H1 (cell line): ENCODE measurements at regions not wholly inside any gene's neighbourhood (a gene's known extent, or its start where the extent isn't known, plus 50 kb on each side); places are given as distances from the start of the nearest gene placed in this dataset.

Source experiments
- CTCF ChIA-PET: fragments of 300-600 bp; sonication (Branson Sonifier 250); formaldehyde crosslinking; loops from one replicate; lab custom pipeline; 2021; ENCODE audit not compliant: partially characterized antibody; lab: Charles Lee
- POLR2A ChIA-PET: fragments of 300-600 bp; sonication (Branson Sonifier 250); formaldehyde crosslinking; loops from one replicate; lab custom pipeline; 2021; ENCODE audit warnings: inconsistent platforms; ENCODE audit not compliant: partially characterized antibody; lab: Charles Lee
- DNase-seq, 2 experiments: peaks; one replicate each; pipeline versions ENCODE4 v3.0.0 to v3.0.0-alpha.2; 2010 to 2022; ENCODE audit warnings: low spot score in 2 of 2, low read depth in 1 of 2, mixed read lengths in 1 of 2
- FAIRE-seq: peaks from 2 replicates; lab custom pipeline; 2011; peaks lifted over from hg19 to GRCh38; lab: Jason Lieb, UNC
- H2AFZ ChIP-seq: 2 replicates; pipeline ENCODE4 v1.8.1; 2012; ENCODE audit warnings: low read length, inconsistent platforms
- H2AK5ac ChIP-seq: 2 replicates; pipeline ENCODE4 v1.6.1; 2013; ENCODE audit warnings: low read depth, low read length
- H2BK120ac ChIP-seq: replicated peaks from 2 replicates; pipeline ENCODE3; 2013; ENCODE audit warnings: low read depth, low read length, inconsistent platforms
- H2BK12ac ChIP-seq: 2 replicates; pipeline ENCODE4 v1.6.1; 2013; ENCODE audit warnings: low read depth, low read length
- H2BK15ac ChIP-seq: 2 replicates; pipeline ENCODE4 v1.6.1; 2013; ENCODE audit warnings: low read length
- H2BK20ac ChIP-seq: 2 replicates; pipeline ENCODE4 v1.6.1; 2013; ENCODE audit warnings: low read length
- H2BK5ac ChIP-seq: 2 replicates; pipeline ENCODE4 v1.6.1; 2013; ENCODE audit warnings: low read depth, low read length
- H3K14ac ChIP-seq: 2 replicates; pipeline ENCODE4 v1.6.1; 2013; ENCODE audit warnings: inconsistent platforms; ENCODE audit not compliant: insufficient read length
- H3K18ac ChIP-seq: 2 replicates; pipeline ENCODE4 v1.6.1; 2013; ENCODE audit warnings: low read length; ENCODE audit errors: extremely low read depth
- H3K23ac ChIP-seq: 2 replicates; pipeline ENCODE4 v1.6.1; 2013; ENCODE audit warnings: inconsistent platforms; ENCODE audit not compliant: insufficient read length
- H3K23me2 ChIP-seq: 2 replicates; pipeline ENCODE4 v1.6.1; 2013; ENCODE audit warnings: low read depth, low read length
- H3K27ac ChIP-seq: 2 replicates; pipeline ENCODE4 v1.6.1; 2011; ENCODE audit warnings: low read depth, low read length, inconsistent platforms
- H3K27me3 ChIP-seq, 4 experiments: replicated peaks in 1 of 4; 1 replicate in 1 of 4; 2 replicates in 3 of 4; pipeline versions ENCODE4 v1.6.1 to v1.8.1; 2011 to 2013; ENCODE audit warnings: low read length in 3 of 4, mild to moderate bottlenecking in 3 of 4, inconsistent platforms in 2 of 4, mixed read lengths in 2 of 4, moderate library complexity in 1 of 4; ENCODE audit not compliant: control insufficient read depth in 3 of 4, insufficient read depth in 3 of 4; ENCODE audit errors: extremely low read depth in 1 of 4
- H3K36me3 ChIP-seq, 4 experiments: 2 replicates each; pipeline versions ENCODE4 v1.6.1 to v1.8.1; 2011 to 2013; ENCODE audit warnings: mild to moderate bottlenecking in 4 of 4, low read length in 3 of 4, moderate library complexity in 2 of 4, control low read depth in 1 of 4, inconsistent platforms in 1 of 4; ENCODE audit not compliant: insufficient read depth in 4 of 4, control insufficient read depth in 2 of 4
- H3K4ac ChIP-seq: replicated peaks from 2 replicates; pipeline ENCODE3; 2013; ENCODE audit warnings: low read length, low read depth, mixed read lengths, inconsistent platforms; ENCODE audit not compliant: insufficient read length
- H3K4me1 ChIP-seq, 4 experiments: replicated peaks in 1 of 4; 1 replicate in 1 of 4; 2 replicates in 3 of 4; pipeline versions ENCODE4 v1.6.1 to v1.8.1; 2011 to 2013; ENCODE audit warnings: low read length in 3 of 4, inconsistent platforms in 2 of 4, mixed read lengths in 1 of 4; ENCODE audit not compliant: insufficient read depth in 4 of 4, control insufficient read depth in 3 of 4
- H3K4me2 ChIP-seq, 2 experiments: 2 replicates each; pipeline versions ENCODE4 v1.6.1 to v1.8.1; 2011 to 2013; ENCODE audit warnings: low read depth in 2 of 2, low read length in 2 of 2, control low read depth in 1 of 2, inconsistent platforms in 1 of 2, mild to moderate bottlenecking in 1 of 2; ENCODE audit not compliant: insufficient read depth in 1 of 2
- H3K4me3 ChIP-seq, 4 experiments: fragments of 200-600, 300-600 bp in 1 of 4; sonication (generic), shearing (Covaris generic), sonication (Bioruptor Twin) in 1 of 4; 2 replicates each; pipeline versions ENCODE4 v1.5.1 to v1.8.1; 2011 to 2016; ENCODE audit warnings: low read length in 4 of 4, low read depth in 3 of 4, control low read depth in 2 of 4, inconsistent platforms in 2 of 4, mild to moderate bottlenecking in 2 of 4, mixed read lengths in 1 of 4, moderate library complexity in 1 of 4; ENCODE audit not compliant: insufficient read depth in 2 of 4; ENCODE audit errors: extremely low read depth in 1 of 4
- H3K56ac ChIP-seq: replicated peaks from 2 replicates; pipeline ENCODE3; 2013; ENCODE audit warnings: low read depth, mild to moderate bottlenecking, mixed read lengths, low read length, inconsistent platforms; ENCODE audit not compliant: insufficient read length
- H3K79me1 ChIP-seq: 2 replicates; pipeline ENCODE4 v1.6.1; 2013; ENCODE audit warnings: low read depth, low read length, control low read depth
- H3K79me2 ChIP-seq, 2 experiments: 2 replicates each; pipeline versions ENCODE4 v1.6.1 to v1.8.1; 2012 to 2013; ENCODE audit warnings: low read length in 2 of 2, mild to moderate bottlenecking in 2 of 2, inconsistent platforms in 1 of 2; ENCODE audit not compliant: insufficient read depth in 2 of 2, control insufficient read depth in 1 of 2
- H3K9ac ChIP-seq, 4 experiments: replicated peaks in 1 of 4; 1 replicate in 1 of 4; 2 replicates in 3 of 4; pipeline versions ENCODE4 v1.6.1 to v1.8.1; 2011 to 2013; ENCODE audit warnings: low read depth in 3 of 4, low read length in 3 of 4, control low read depth in 2 of 4, mild to moderate bottlenecking in 2 of 4, moderate library complexity in 2 of 4, inconsistent platforms in 1 of 4; ENCODE audit errors: extremely low read depth in 1 of 4
- H3K9me3 ChIP-seq, 2 experiments: 2 replicates each; pipeline versions ENCODE4 v1.6.1 to v1.8.1; 2012 to 2013; ENCODE audit warnings: mild to moderate bottlenecking in 2 of 2, moderate library complexity in 2 of 2, control low read depth in 1 of 2, inconsistent platforms in 1 of 2, low read depth in 1 of 2, low read length in 1 of 2, mixed read lengths in 1 of 2; ENCODE audit not compliant: insufficient read depth in 2 of 2
- H4K20me1 ChIP-seq, 2 experiments: replicated peaks in 1 of 2; 2 replicates each; pipeline versions ENCODE3 to v1.8.1; 2011 to 2013; ENCODE audit warnings: inconsistent platforms in 2 of 2, low read length in 2 of 2, mild to moderate bottlenecking in 1 of 2; ENCODE audit not compliant: insufficient read depth in 2 of 2, control insufficient read depth in 1 of 2
- H4K5ac ChIP-seq: 2 replicates; pipeline ENCODE4 v1.6.1; 2013; ENCODE audit warnings: low read length, low read depth, mixed read lengths, inconsistent platforms; ENCODE audit not compliant: insufficient read length
- H4K8ac ChIP-seq: 2 replicates; pipeline ENCODE4 v1.8.0; 2013; ENCODE audit warnings: mild to moderate bottlenecking, moderate library complexity, low read length, inconsistent platforms; ENCODE audit not compliant: insufficient read depth; ENCODE audit errors: extremely low read depth
- H4K91ac ChIP-seq: replicated peaks from 2 replicates; pipeline ENCODE3; 2013; ENCODE audit warnings: low read length, mixed read lengths, inconsistent platforms; ENCODE audit not compliant: insufficient read length
- BRCA1 ChIP-seq: IDR thresholded peaks from 2 replicates; pipeline ENCODE4 v1.6.1; 2012; ENCODE audit warnings: low read depth, low read length, improper control_type of control experiment
- CBX8 ChIP-seq: fragments of 300-800, 300-1000 bp; sonication (generic); IDR thresholded peaks from 2 replicates; pipeline ENCODE4 v1.7.1; 2016; ENCODE audit warnings: low read depth, low read length, borderline replicate concordance
- E2F6 ChIP-seq: IDR thresholded peaks from 2 replicates; pipeline ENCODE4 v1.6.1; 2012; ENCODE audit warnings: inconsistent platforms
- GABPA ChIP-seq: IDR thresholded peaks from 2 replicates; pipeline ENCODE4 v1.6.1; 2011; ENCODE audit warnings: mild to moderate bottlenecking, low read length, moderate library complexity, borderline replicate concordance; ENCODE audit not compliant: insufficient read depth
- MAX ChIP-seq: IDR thresholded peaks from 2 replicates; pipeline ENCODE4 v1.6.1; 2012; ENCODE audit warnings: inconsistent platforms
- POLR2AphosphoS5 ChIP-seq: IDR thresholded peaks from 2 replicates; pipeline ENCODE4 v1.6.1; 2011; ENCODE audit warnings: low read depth, low read length
- RBBP5 ChIP-seq: IDR thresholded peaks from 2 replicates; pipeline ENCODE4 v1.7.1; 2012; ENCODE audit warnings: low read depth, mild to moderate bottlenecking, inconsistent platforms, low read length, moderate library complexity, borderline replicate concordance
- RNF2 ChIP-seq: fragments of 200-900, 300-1000 bp; sonication (generic); IDR thresholded peaks from 2 replicates; pipeline ENCODE4 v1.7.1; 2016; ENCODE audit warnings: borderline replicate concordance, low read depth, mild to moderate bottlenecking, antibody characterized with exemption, low read length; ENCODE audit not compliant: poor library complexity, severe bottlenecking; ENCODE audit errors: missing control alignments
- RXRA ChIP-seq: IDR thresholded peaks from 2 replicates; pipeline ENCODE4 v1.6.1; 2011; ENCODE audit warnings: low read depth, mild to moderate bottlenecking, low read length, moderate library complexity; ENCODE audit not compliant: insufficient read depth
- SIRT6 ChIP-seq: IDR thresholded peaks from one replicate; pipeline ENCODE4 v1.7.1; 2012; ENCODE audit warnings: low read length, inconsistent platforms
- TAF1 ChIP-seq: IDR thresholded peaks from 2 replicates; pipeline ENCODE4 v1.6.1; 2011; ENCODE audit warnings: mild to moderate bottlenecking, low read depth, low read length
- TCF12 ChIP-seq: IDR thresholded peaks from 2 replicates; pipeline ENCODE4 v1.6.1; 2011; ENCODE audit warnings: low read depth, mild to moderate bottlenecking, low read length
- ZNF274 ChIP-seq: IDR thresholded peaks from 2 replicates; pipeline ENCODE4 v1.7.0; 2012; ENCODE audit warnings: low read length, borderline replicate concordance; ENCODE audit errors: extremely low read depth
- WGBS, 2 experiments: shearing (Covaris generic) in 1 of 2; methylation state at CpG; one replicate each; pipeline versions ENCODE4 v1.1.6 to v1.1.7; 2013 to 2015; ENCODE audit warnings: low lambda C conversion rate in 2 of 2, mixed read lengths in 2 of 2, inconsistent platforms in 1 of 2, low coverage in 1 of 2, missing lambda C conversion rate in 1 of 2; ENCODE audit not compliant: insufficient replicate concordance in 2 of 2, insufficient coverage in 1 of 2, insufficient read length in 1 of 2; ENCODE audit errors: extremely low coverage in 1 of 2, missing lambda C conversion rate in 1 of 2; 5-methylcytosine and 5-hydroxymethylcytosine counted together

- Histone ChIP-seq H2BK120ac (no peak overlapping the region), H2AFZ (no peak overlapping the region), H3K36me3 (no peaks in the 10 kb centered on the region), H3K27me3 (no peaks in the 10 kb centered on the region), H4K8ac (no peak overlapping the region), H4K20me1 (no peaks in the 10 kb centered on the region), H2BK20ac (no peak overlapping the region), H4K5ac (no peak overlapping the region), H2AK5ac (no peak overlapping the region), H2BK12ac (no peak overlapping the region), H2BK15ac (no peak overlapping the region), H3K79me2 (no peaks in the 10 kb centered on the region), H3K4me1 (no peaks in the 10 kb centered on the region), H3K14ac (no peak overlapping the region), H3K4me3 (no peak overlapping the region), H3K9ac (no peak overlapping the region), H3K9me3 (no peaks in the 10 kb centered on the region), H3K27ac (no peak overlapping the region), H3K23ac (no peak overlapping the region), H4K91ac (no peak overlapping the region), H2BK5ac (no peak overlapping the region), H3K56ac (no peak overlapping the region), H3K4me2 (no peak overlapping the region), H3K4ac (no peak overlapping the region), H3K23me2 (no peaks in the 10 kb centered on the region), H3K18ac (no peak overlapping the region), H3K79me1 (no peaks in the 10 kb centered on the region)
- no peak for FAIRE-seq
- ChIA-PET POLR2A (no interaction called here), CTCF (no interaction called here)
- no peak for DNase-seq
- 88% methylated on average over 6 of the region's 6 CpGs; no CpG with 5 or more reads in 1 of the 2 experiments for WGBS, 2 experiments
- no peak for TF ChIP-seq TAF1
- TF ChIP-seq RBBP5: no peak
- no peak for TF ChIP-seq MAX
- TF ChIP-seq BRCA1: no peak
- TF ChIP-seq ZNF274: no peak
- TF ChIP-seq GABPA: no peak
- no peak for TF ChIP-seq CBX8
- TF ChIP-seq RNF2: no peak
- TF ChIP-seq SIRT6: no peak
- TF ChIP-seq RXRA: no peak
- no peak for TF ChIP-seq TCF12
- TF ChIP-seq E2F6: no peak
- no peak for TF ChIP-seq POLR2AphosphoS5
Measured at GRCh38 chr12:24476310-24476709, 472.6 kb downstream of the BCAT1 start.
